Esophagus muscularis mucosa (tissue), 4 donors: ENCODE measurements at regions not wholly inside any gene's neighbourhood (a gene's known extent, or its start where the extent isn't known, plus 50 kb on each side); places are given as distances from the start of the nearest gene placed in this dataset.

Experiments
- DNase-seq: peaks from one replicate; pipeline ENCODE4 v3.0.0-alpha.2; 2017; ENCODE audit errors: extremely low spot score
- H3K27ac ChIP-seq, 4 donors: fragments of 200-600 bp; sonication (generic); replicated peaks in 1 of 4; 1 replicate in 3 of 4; 2 replicates in 1 of 4; pipeline ENCODE4 v1.5.1; 2016 to 2019; ENCODE audit warnings: mild to moderate bottlenecking in 1 of 4
- H3K27me3 ChIP-seq, 4 donors: fragments of 200-600 bp; sonication (generic); one replicate each; pipeline versions ENCODE4 v1.5.1 to v1.6.0; 2016 to 2019
- H3K36me3 ChIP-seq, 4 donors: fragments of 200-600 bp; sonication (generic); one replicate each; pipeline ENCODE4 v1.5.1; 2016 to 2019
- H3K4me1 ChIP-seq, 4 donors: fragments of 200-600 bp; sonication (generic); one replicate each; pipeline ENCODE4 v1.5.1; 2016 to 2019
- H3K4me3 ChIP-seq, 4 donors: fragments of 200-600 bp; sonication (generic); 1 replicate in 2 of 4; 2 replicates in 2 of 4; pipeline ENCODE4 v1.5.1; 2016 to 2019; ENCODE audit warnings: mild to moderate bottlenecking in 4 of 4, moderate library complexity in 1 of 4
- H3K9me3 ChIP-seq, 4 donors: fragments of 200-600 bp; sonication (generic); 1 replicate in 3 of 4; 2 replicates in 1 of 4; pipeline ENCODE4 v1.5.1; 2016 to 2019
- CTCF ChIP-seq, 3 experiments: fragments of 200-600 bp in 2 of 3; fragments of 450-650 bp in 1 of 3; sonication (generic) in 2 of 3; IDR thresholded peaks; one replicate each; pipeline ENCODE4 v1.5.1; 2017 to 2019; ENCODE audit warnings: antibody characterized with exemption in 3 of 3, mild to moderate bottlenecking in 2 of 3, moderate library complexity in 1 of 3
- EP300 ChIP-seq: sonication (generic); formaldehyde crosslinking; IDR thresholded peaks from one replicate; pipeline ENCODE4 v1.6.1; 2017; ENCODE audit warnings: antibody characterized with exemption
- POLR2A ChIP-seq: fragments of 450-650 bp; IDR thresholded peaks from one replicate; pipeline ENCODE4 v1.6.1; 2017; ENCODE audit warnings: antibody characterized with exemption, moderate library complexity, mild to moderate bottlenecking, low read depth
- POLR2AphosphoS5 ChIP-seq, 2 donors: sonication (generic); formaldehyde crosslinking; IDR thresholded peaks; one replicate each; pipeline ENCODE4 v1.6.1; 2017; ENCODE audit warnings: antibody characterized with exemption in 2 of 2
- WGBS: methylation state at CpG from one replicate; pipeline ENCODE4 v1.1.5; 2018; 5-methylcytosine and 5-hydroxymethylcytosine counted together
- intact Hi-C: fragments of 100-400 bp; cut with DNase I; formaldehyde crosslinking; loops from one replicate; pipeline ENCODE4 v1.15.1; 2023

- TF ChIP-seq EP300 (no peak), CTCF (IDR thresholded peaks at IDR 0.05) (no peak), POLR2A (no peak), POLR2AphosphoS5 (IDR thresholded peaks at IDR 0.05) (no peak)
- no peak overlapping the region for H3K4me3 ChIP-seq
- DNase-seq = no peak
- no peaks in the 10 kb centered on the region for H3K4me1 ChIP-seq
- intact Hi-C loops = no loop called here
- WGBS = 71% methylated on average over 6 of the region's 6 CpGs
- H3K36me3 ChIP-seq = no peaks in the 10 kb centered on the region
- H3K27me3 ChIP-seq = no peaks in the 10 kb centered on the region
- no peak overlapping the region for H3K27ac ChIP-seq
- no peaks in the 10 kb centered on the region for H3K9me3 ChIP-seq
Measured at GRCh38 chr2:173843526-173843925, 121.6 kb downstream of the SP3 start.

- TF ChIP-seq POLR2A (no peak), POLR2AphosphoS5 (IDR thresholded peaks at IDR 0.05) (no peak), CTCF (IDR thresholded peaks at IDR 0.05) (no peak), EP300 (no peak)
- no peak overlapping the region for H3K27ac ChIP-seq
- H3K4me3 ChIP-seq = no peak overlapping the region
- H3K27me3 ChIP-seq = no peaks in the 10 kb centered on the region
- no peaks in the 10 kb centered on the region for H3K9me3 ChIP-seq
- DNase-seq = no peak
- H3K4me1 ChIP-seq = peaks cover 0 to 6% (median 5%) of the 10 kb centered on the region in 4 donors
- 48% methylated on average over 9 of the region's 9 CpGs for WGBS
- no peaks in the 10 kb centered on the region for H3K36me3 ChIP-seq
- intact Hi-C loops = no loop called here
Measured at GRCh38 chr2:173851141-173851641, 114.0 kb downstream of the SP3 start.

GRCh38 chr2:173854141-173854540 lies 111.0 kb downstream of the SP3 start:
- 93% methylated on average over 5 of the region's 6 CpGs for WGBS
- no peaks in the 10 kb centered on the region for H3K27me3 ChIP-seq
- no peaks in the 10 kb centered on the region for H3K36me3 ChIP-seq
- H3K4me1 ChIP-seq = peaks cover 0 to 6% (median 5%) of the 10 kb centered on the region in 4 donors
- no peak overlapping the region for H3K27ac ChIP-seq
- H3K9me3 ChIP-seq = no peaks in the 10 kb centered on the region
- no peak for DNase-seq
- TF ChIP-seq POLR2A (no peak), CTCF (IDR thresholded peaks at IDR 0.05) (no peak), EP300 (no peak), POLR2AphosphoS5 (IDR thresholded peaks at IDR 0.05) (no peak)
- no peak overlapping the region for H3K4me3 ChIP-seq
- intact Hi-C loops = no loop called here

GRCh38 chr2:173854840-173855239 lies 110.3 kb downstream of the SP3 start:
- no peaks in the 10 kb centered on the region for H3K9me3 ChIP-seq
- no peak for DNase-seq
- no peak for TF ChIP-seq EP300
- no peak for TF ChIP-seq POLR2A
- TF ChIP-seq CTCF (IDR thresholded peaks at IDR 0.05) = no peak
- no peak for TF ChIP-seq POLR2AphosphoS5 (IDR thresholded peaks at IDR 0.05)
- no peaks in the 10 kb centered on the region for H3K36me3 ChIP-seq
- H3K4me3 ChIP-seq = no peak overlapping the region
- H3K4me1 ChIP-seq = peaks cover 0 to 6% (median 5%) of the 10 kb centered on the region in 4 donors
- WGBS = 72% methylated on average over 5 of the region's 5 CpGs
- H3K27me3 ChIP-seq = no peaks in the 10 kb centered on the region
- H3K27ac ChIP-seq = no peak overlapping the region
- intact Hi-C loops = no loop called here

- Histone ChIP-seq H3K4me1 (peaks cover 0 to 6% (median 5%) of the 10 kb centered on the region in 4 donors), H3K27ac (no peak overlapping the region), H3K27me3 (no peaks in the 10 kb centered on the region), H3K36me3 (no peaks in the 10 kb centered on the region), H3K4me3 (no peak overlapping the region), H3K9me3 (no peaks in the 10 kb centered on the region)
- intact Hi-C loops = no loop called here
- TF ChIP-seq POLR2AphosphoS5 (IDR thresholded peaks at IDR 0.05) = no peak
- TF ChIP-seq POLR2A = no peak
- TF ChIP-seq CTCF (IDR thresholded peaks at IDR 0.05) = no peak
- no peak for TF ChIP-seq EP300
- whole genome bisulfite sequencing = 49% methylated on average over 2 of the region's 2 CpGs
- no peak for DNase-seq
Measured at GRCh38 chr2:173855661-173856060, 109.5 kb downstream of the SP3 start.
